ENCODE measurements at regions not wholly inside any gene's neighbourhood (a gene's known extent, or its start where the extent isn't known, plus 50 kb on each side); places are given as distances from the start of the nearest gene placed in this dataset.

GRCh38 chr7:95687759-95688343 is 84.5 kb upstream of the DYNC1I1 start:
- H3K27me3 ChIP-seq (replicated peaks), result no peaks in the 10 kb centered on the region
- in situ Hi-C loops (cut with HindIII; ENCODE audit: low pct_ligation_motif_present, low sequenced_read_pairs), result loop anchor here (25.0 kb wide), 1 partner anchor 176 kb away; no protein-coding TSS in a partner anchor
- DNase-seq, result peak; percentile 48
- H3K27ac ChIP-seq, result no peak overlapping the region
- peak; percentile 54 for TF ChIP-seq CTCF (IDR thresholded peaks at IDR 0.05; ENCODE audit: low read depth, low read length, missing control alignments)
- no peaks in the 10 kb centered on the region for H3K36me3 ChIP-seq (replicated peaks)
- no peak overlapping the region for H3K4me3 ChIP-seq (ENCODE audit: low read depth, low read length)

GRCh38 chr7:95686109-95686508 is 86.2 kb upstream of the DYNC1I1 start:
- in situ Hi-C loops (cut with HindIII; ENCODE audit: low pct_ligation_motif_present, low sequenced_read_pairs), result loop anchor here (25.0 kb wide), 1 partner anchor 174 kb away; no protein-coding TSS in a partner anchor
- peak; percentile 58 for TF ChIP-seq CTCF (IDR thresholded peaks at IDR 0.05; ENCODE audit: low read depth, low read length, missing control alignments)

GRCh38 chr7:95684505-95684904 is 87.8 kb upstream of the DYNC1I1 start:
- in situ Hi-C loops (cut with HindIII; ENCODE audit: low pct_ligation_motif_present, low sequenced_read_pairs), result loop anchor here (25.0 kb wide), 1 partner anchor 172 kb away; no protein-coding TSS in a partner anchor
- no peak for DNase-seq
- no peaks in the 10 kb centered on the region for H3K27me3 ChIP-seq (replicated peaks)

More at GRCh38 chr7:95686109-95686508, 86.2 kb upstream of the DYNC1I1 start:
- peak; percentile 47 for DNase-seq
- Histone ChIP-seq H3K27ac (no peak overlapping the region), H3K36me3 (replicated peaks) (no peaks in the 10 kb centered on the region), H3K27me3 (replicated peaks) (no peaks in the 10 kb centered on the region), H3K4me3 (ENCODE audit: low read depth, low read length) (no peak overlapping the region)

GRCh38 chr7:95684037-95684436 is 87.7 kb upstream of the PDK4 start:
- TF ChIP-seq CTCF (IDR thresholded peaks at IDR 0.05; ENCODE audit: low read depth, low read length, missing control alignments), result peak; percentile 50

More at GRCh38 chr7:95684505-95684904, 87.8 kb upstream of the DYNC1I1 start:
- H3K36me3 ChIP-seq (replicated peaks), result no peaks in the 10 kb centered on the region
- H3K4me3 ChIP-seq (ENCODE audit: low read depth, low read length), result no peak overlapping the region
- TF ChIP-seq CTCF (IDR thresholded peaks at IDR 0.05; ENCODE audit: low read depth, low read length, missing control alignments), result no peak
- no peak overlapping the region for H3K27ac ChIP-seq

GRCh38 chr7:95682913-95683312 is 86.6 kb upstream of the PDK4 start:
- Histone ChIP-seq H3K4me3 (ENCODE audit: low read depth, low read length) (no peak overlapping the region), H3K36me3 (replicated peaks) (no peaks in the 10 kb centered on the region), H3K27ac (no peak overlapping the region), H3K27me3 (replicated peaks) (no peaks in the 10 kb centered on the region)
- no peak for DNase-seq
- in situ Hi-C loops (cut with HindIII; ENCODE audit: low pct_ligation_motif_present, low sequenced_read_pairs), result loop anchor here (25.0 kb wide), 1 partner anchor 171 kb away; no protein-coding TSS in a partner anchor
- TF ChIP-seq CTCF (IDR thresholded peaks at IDR 0.05; ENCODE audit: low read depth, low read length, missing control alignments), result no peak

More at GRCh38 chr7:95684037-95684436, 87.7 kb upstream of the PDK4 start:
- Histone ChIP-seq H3K36me3 (replicated peaks) (no peaks in the 10 kb centered on the region), H3K4me3 (ENCODE audit: low read depth, low read length) (no peak overlapping the region), H3K27ac (no peak overlapping the region), H3K27me3 (replicated peaks) (no peaks in the 10 kb centered on the region)
- in situ Hi-C loops (cut with HindIII; ENCODE audit: low pct_ligation_motif_present, low sequenced_read_pairs), result loop anchor here (25.0 kb wide), 1 partner anchor 172 kb away; no protein-coding TSS in a partner anchor
- DNase-seq, result peak; percentile 31
